HEK293 (cell line): ENCODE measurements at regions not wholly inside any gene's neighbourhood (a gene's known extent, or its start where the extent isn't known, plus 50 kb on each side); places are given as distances from the start of the nearest gene placed in this dataset.
A peak's percentile ranks its signal among the peaks of the same experiment; 100 is the strongest.

Source experiments
- BCL11A ChIP-seq: fragments of 450-650 bp; formaldehyde crosslinking; IDR thresholded peaks from 2 replicates; pipeline ENCODE4 v1.5.1; 2016; ENCODE audit warnings: low read depth, missing biosample characterization, missing genetic modification characterization
- GLIS2 ChIP-seq: fragments of 450-650 bp; formaldehyde crosslinking; IDR thresholded peaks from 2 replicates; pipeline ENCODE4 v1.5.1; 2016; ENCODE audit warnings: missing biosample characterization, missing genetic modification characterization
- HOXC10 ChIP-seq: sonication (generic); formaldehyde crosslinking; IDR thresholded peaks from 2 replicates; pipeline ENCODE4 v1.8.1; 2023; ENCODE audit warnings: mild to moderate bottlenecking, missing genetic modification reagents
- IKZF3 ChIP-seq: fragments of 450-650 bp; IDR thresholded peaks from 2 replicates; pipeline ENCODE4 v1.5.0; 2018; ENCODE audit warnings: missing biosample characterization, mild to moderate bottlenecking, missing genetic modification characterization, moderate library complexity
- PATZ1 ChIP-seq: fragments of 450-650 bp; formaldehyde crosslinking; IDR thresholded peaks from 2 replicates; pipeline ENCODE4 v1.5.1; 2016; ENCODE audit warnings: missing biosample characterization, missing genetic modification characterization
- SCRT1 ChIP-seq: fragments of 450-650 bp; formaldehyde crosslinking; IDR thresholded peaks from 2 replicates; pipeline ENCODE4 v1.5.1; 2016; ENCODE audit warnings: missing biosample characterization, missing genetic modification characterization, borderline replicate concordance
- SETDB1 ChIP-seq: IDR thresholded peaks from one replicate; pipeline ENCODE4 v1.6.1; 2017; ENCODE audit warnings: mild to moderate bottlenecking, low read length, moderate library complexity, mixed read lengths; ENCODE audit not compliant: insufficient read length
- TRIM28 ChIP-seq: IDR thresholded peaks from 2 replicates; pipeline ENCODE4 v1.6.1; 2011; ENCODE audit warnings: low read length, control low read depth, borderline replicate concordance
- ZBTB20 ChIP-seq: fragments of 450-650 bp; formaldehyde crosslinking; IDR thresholded peaks from 2 replicates; pipeline ENCODE4 v1.5.1; 2016; ENCODE audit warnings: missing biosample characterization, missing genetic modification characterization
- ZBTB26 ChIP-seq: fragments of 450-650 bp; formaldehyde crosslinking; optimal IDR thresholded peaks from 2 replicates; pipeline ENCODE3; 2016; ENCODE audit warnings: missing biosample characterization, mild to moderate bottlenecking, missing genetic modification characterization
- ZBTB6 ChIP-seq: fragments of 450-650 bp; formaldehyde crosslinking; IDR thresholded peaks from 2 replicates; pipeline ENCODE4 v1.5.1; 2017; ENCODE audit warnings: missing biosample characterization, missing genetic modification characterization
- ZFHX2 ChIP-seq: fragments of 450-650 bp; formaldehyde crosslinking; conservative IDR thresholded peaks from 2 replicates; pipeline ENCODE4 v1.5.1; 2016; ENCODE audit warnings: missing biosample characterization, missing genetic modification characterization
- ZIC2 ChIP-seq: fragments of 450-650 bp; formaldehyde crosslinking; IDR thresholded peaks from 2 replicates; pipeline ENCODE4 v1.5.1; 2016; ENCODE audit warnings: missing biosample characterization, missing genetic modification characterization
- ZNF138 ChIP-seq: fragments of 450-650 bp; formaldehyde crosslinking; IDR thresholded peaks from 2 replicates; pipeline ENCODE4 v1.5.1; 2016; ENCODE audit warnings: missing biosample characterization, missing genetic modification characterization, borderline replicate concordance
- ZNF155 ChIP-seq: fragments of 450-650 bp; formaldehyde crosslinking; IDR thresholded peaks from 2 replicates; pipeline ENCODE4 v1.5.1; 2016; ENCODE audit warnings: missing biosample characterization, missing genetic modification characterization
- ZNF221 ChIP-seq: fragments of 450-650 bp; formaldehyde crosslinking; IDR thresholded peaks from 2 replicates; pipeline ENCODE4 v1.5.1; 2017; ENCODE audit warnings: missing biosample characterization, missing genetic modification characterization, borderline replicate concordance
- ZNF335 ChIP-seq: fragments of 450-650 bp; formaldehyde crosslinking; conservative IDR thresholded peaks from 2 replicates; pipeline ENCODE4 v1.5.1; 2016; ENCODE audit warnings: missing biosample characterization, missing genetic modification characterization
- ZNF341 ChIP-seq: fragments of 450-650 bp; formaldehyde crosslinking; IDR thresholded peaks from 2 replicates; pipeline ENCODE4; 2016; ENCODE audit warnings: low read depth, missing biosample characterization, missing genetic modification characterization
- ZNF37A ChIP-seq: fragments of 450-650 bp; IDR thresholded peaks from 2 replicates; pipeline ENCODE4 v1.5.1; 2018; ENCODE audit warnings: missing biosample characterization, missing genetic modification characterization
- ZNF529 ChIP-seq: fragments of 450-650 bp; formaldehyde crosslinking; IDR thresholded peaks from 2 replicates; pipeline ENCODE4 v1.5.1; 2017; ENCODE audit warnings: missing genetic modification characterization, missing biosample characterization; ENCODE audit not compliant: insufficient replicate concordance
- ZNF530 ChIP-seq: fragments of 450-650 bp; formaldehyde crosslinking; IDR thresholded peaks from 2 replicates; pipeline ENCODE4 v1.5.1; 2016; ENCODE audit warnings: low read depth, missing biosample characterization, missing genetic modification characterization
- ZNF621 ChIP-seq: fragments of 450-650 bp; formaldehyde crosslinking; IDR thresholded peaks from 2 replicates; pipeline ENCODE4 v1.5.1; 2017; ENCODE audit warnings: missing biosample characterization, missing genetic modification characterization
- ZNF704 ChIP-seq: fragments of 450-650 bp; formaldehyde crosslinking; IDR thresholded peaks from 2 replicates; pipeline ENCODE4 v1.5.1; 2016; ENCODE audit warnings: missing biosample characterization, missing genetic modification characterization
- TF ChIP-seq, protein P1 (sequence below): fragments of 450-650 bp; formaldehyde crosslinking; IDR thresholded peaks from 2 replicates; pipeline ENCODE4 v1.5.1; 2016; ENCODE audit warnings: missing biosample characterization, missing genetic modification characterization
- TF ChIP-seq, protein P2 (sequence below): fragments of 450-650 bp; formaldehyde crosslinking; IDR thresholded peaks from 2 replicates; pipeline ENCODE4 v1.5.1; 2016; ENCODE audit warnings: missing biosample characterization, missing genetic modification characterization
- TF ChIP-seq, protein P3 (sequence below): fragments of 450-650 bp; formaldehyde crosslinking; IDR thresholded peaks from 2 replicates; pipeline ENCODE4 v1.5.1; 2016; ENCODE audit warnings: missing biosample characterization, missing genetic modification characterization

- TF ChIP-seq, protein P1, sequence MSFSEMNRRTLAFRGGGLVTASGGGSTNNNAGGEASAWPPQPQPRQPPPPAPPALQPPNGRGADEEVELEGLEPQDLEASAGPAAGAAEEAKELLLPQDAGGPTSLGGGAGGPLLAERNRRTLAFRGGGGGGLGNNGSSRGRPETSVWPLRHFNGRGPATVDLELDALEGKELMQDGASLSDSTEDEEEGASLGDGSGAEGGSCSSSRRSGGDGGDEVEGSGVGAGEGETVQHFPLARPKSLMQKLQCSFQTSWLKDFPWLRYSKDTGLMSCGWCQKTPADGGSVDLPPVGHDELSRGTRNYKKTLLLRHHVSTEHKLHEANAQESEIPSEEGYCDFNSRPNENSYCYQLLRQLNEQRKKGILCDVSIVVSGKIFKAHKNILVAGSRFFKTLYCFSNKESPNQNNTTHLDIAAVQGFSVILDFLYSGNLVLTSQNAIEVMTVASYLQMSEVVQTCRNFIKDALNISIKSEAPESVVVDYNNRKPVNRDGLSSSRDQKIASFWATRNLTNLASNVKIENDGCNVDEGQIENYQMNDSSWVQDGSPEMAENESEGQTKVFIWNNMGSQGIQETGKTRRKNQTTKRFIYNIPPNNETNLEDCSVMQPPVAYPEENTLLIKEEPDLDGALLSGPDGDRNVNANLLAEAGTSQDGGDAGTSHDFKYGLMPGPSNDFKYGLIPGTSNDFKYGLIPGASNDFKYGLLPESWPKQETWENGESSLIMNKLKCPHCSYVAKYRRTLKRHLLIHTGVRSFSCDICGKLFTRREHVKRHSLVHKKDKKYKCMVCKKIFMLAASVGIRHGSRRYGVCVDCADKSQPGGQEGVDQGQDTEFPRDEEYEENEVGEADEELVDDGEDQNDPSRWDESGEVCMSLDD (tag by site-specific recombination), result no peak
- TF ChIP-seq ZNF341 (tag by site-specific recombination) (peak; percentile 70), ZNF529 (no peak), SETDB1 (no peak), SCRT1 (tag by site-specific recombination) (no peak), HOXC10 (CRISPR knock-in tag) (no peak), ZBTB6 (peak; percentile 63; the same call in 1 of the 2 replicates), ZNF221 (tag by site-specific recombination) (no peak), ZNF37A (tag by site-specific recombination) (no peak), ZIC2 (tag by site-specific recombination) (peak; percentile 44; the same call in 1 of the 2 replicates), IKZF3 (tag by site-specific recombination) (0 out of 2 replicates have a peak, but pooled peaks have one; percentile 32), GLIS2 (tag by site-specific recombination) (peak; percentile 55), PATZ1 (tag by site-specific recombination) (peak; percentile 17; the same call in 1 of the 2 replicates), TRIM28 (0 out of 2 replicates have a peak, but pooled peaks have one; percentile 35), ZFHX2 (tag by site-specific recombination) (no peak; the same call in 1 of the 2 replicates), ZNF704 (tag by site-specific recombination) (no peak), ZNF335 (tag by site-specific recombination) (peak; percentile 88), ZNF155 (tag by site-specific recombination) (no peak), ZNF530 (no peak), ZBTB26 (peak; percentile 69), ZNF138 (tag by site-specific recombination) (no peak), BCL11A (tag by site-specific recombination) (no peak), ZNF621 (tag by site-specific recombination) (no peak), ZBTB20 (tag by site-specific recombination) (no peak)
- TF ChIP-seq, protein P2, sequence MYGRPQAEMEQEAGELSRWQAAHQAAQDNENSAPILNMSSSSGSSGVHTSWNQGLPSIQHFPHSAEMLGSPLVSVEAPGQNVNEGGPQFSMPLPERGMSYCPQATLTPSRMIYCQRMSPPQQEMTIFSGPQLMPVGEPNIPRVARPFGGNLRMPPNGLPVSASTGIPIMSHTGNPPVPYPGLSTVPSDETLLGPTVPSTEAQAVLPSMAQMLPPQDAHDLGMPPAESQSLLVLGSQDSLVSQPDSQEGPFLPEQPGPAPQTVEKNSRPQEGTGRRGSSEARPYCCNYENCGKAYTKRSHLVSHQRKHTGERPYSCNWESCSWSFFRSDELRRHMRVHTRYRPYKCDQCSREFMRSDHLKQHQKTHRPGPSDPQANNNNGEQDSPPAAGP (tag by site-specific recombination), result no peak
- TF ChIP-seq, protein P3, sequence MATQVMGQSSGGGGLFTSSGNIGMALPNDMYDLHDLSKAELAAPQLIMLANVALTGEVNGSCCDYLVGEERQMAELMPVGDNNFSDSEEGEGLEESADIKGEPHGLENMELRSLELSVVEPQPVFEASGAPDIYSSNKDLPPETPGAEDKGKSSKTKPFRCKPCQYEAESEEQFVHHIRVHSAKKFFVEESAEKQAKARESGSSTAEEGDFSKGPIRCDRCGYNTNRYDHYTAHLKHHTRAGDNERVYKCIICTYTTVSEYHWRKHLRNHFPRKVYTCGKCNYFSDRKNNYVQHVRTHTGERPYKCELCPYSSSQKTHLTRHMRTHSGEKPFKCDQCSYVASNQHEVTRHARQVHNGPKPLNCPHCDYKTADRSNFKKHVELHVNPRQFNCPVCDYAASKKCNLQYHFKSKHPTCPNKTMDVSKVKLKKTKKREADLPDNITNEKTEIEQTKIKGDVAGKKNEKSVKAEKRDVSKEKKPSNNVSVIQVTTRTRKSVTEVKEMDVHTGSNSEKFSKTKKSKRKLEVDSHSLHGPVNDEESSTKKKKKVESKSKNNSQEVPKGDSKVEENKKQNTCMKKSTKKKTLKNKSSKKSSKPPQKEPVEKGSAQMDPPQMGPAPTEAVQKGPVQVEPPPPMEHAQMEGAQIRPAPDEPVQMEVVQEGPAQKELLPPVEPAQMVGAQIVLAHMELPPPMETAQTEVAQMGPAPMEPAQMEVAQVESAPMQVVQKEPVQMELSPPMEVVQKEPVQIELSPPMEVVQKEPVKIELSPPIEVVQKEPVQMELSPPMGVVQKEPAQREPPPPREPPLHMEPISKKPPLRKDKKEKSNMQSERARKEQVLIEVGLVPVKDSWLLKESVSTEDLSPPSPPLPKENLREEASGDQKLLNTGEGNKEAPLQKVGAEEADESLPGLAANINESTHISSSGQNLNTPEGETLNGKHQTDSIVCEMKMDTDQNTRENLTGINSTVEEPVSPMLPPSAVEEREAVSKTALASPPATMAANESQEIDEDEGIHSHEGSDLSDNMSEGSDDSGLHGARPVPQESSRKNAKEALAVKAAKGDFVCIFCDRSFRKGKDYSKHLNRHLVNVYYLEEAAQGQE, result no peak
Observed at GRCh38 chr19:30719189-30719998, 347.2 kb downstream of the ZNF536 start (continued).
